Left ventricle myocardium inferior (tissue), 1 donor: ENCODE measurements at regions not wholly inside any gene's neighbourhood (a gene's known extent, or its start where the extent isn't known, plus 50 kb on each side); places are given as distances from the start of the nearest gene placed in this dataset.

Experiments
- DNase-seq: peaks from one replicate; pipeline ENCODE4 v3.0.0-alpha.2; 2020
- H3K27ac ChIP-seq: fragments of 200-600 bp; replicated peaks from 2 replicates; pipeline ENCODE4 v1.8.0; 2021
- H3K27me3 ChIP-seq: fragments of 200-600 bp; 2 replicates; pipeline ENCODE4 v1.8.0; 2021; ENCODE audit warnings: low read depth
- H3K36me3 ChIP-seq: fragments of 200-600 bp; 2 replicates; pipeline ENCODE4 v1.8.0; 2021
- H3K4me1 ChIP-seq: fragments of 200-600 bp; 2 replicates; pipeline ENCODE4 v1.8.0; 2021
- H3K4me3 ChIP-seq: fragments of 200-600 bp; 2 replicates; pipeline ENCODE4 v1.8.0; 2021; ENCODE audit warnings: mild to moderate bottlenecking, moderate library complexity
- H3K9me3 ChIP-seq: fragments of 200-600 bp; replicated peaks from 2 replicates; pipeline ENCODE4 v1.8.0; 2021
- CTCF ChIP-seq: fragments of 200-600 bp; IDR thresholded peaks from 2 replicates; pipeline ENCODE4 v1.8.0; 2021; ENCODE audit warnings: antibody characterized with exemption, mild to moderate bottlenecking, borderline replicate concordance
- intact Hi-C: fragments of 100-400 bp; cut with micrococcal nuclease; formaldehyde crosslinking; loops from one replicate; pipeline ENCODE4 v1.11.0; 2022
- donor health status: DM: no; HTN: yes; CAD: no; lungs with severe emphysema.

GRCh38 chr1:224802617-224803016, 126.9 kb upstream of the DNAH14 start:
- H3K9me3 ChIP-seq, result no peaks in the 10 kb centered on the region
- intact Hi-C loops, result no loop called here
- no peak for TF ChIP-seq CTCF

GRCh38 chr1:224804220-224804619, 125.3 kb upstream of the DNAH14 start:
- no peak for TF ChIP-seq CTCF
- H3K27me3 ChIP-seq, result peaks cover 4% of the 10 kb centered on the region
- no peak overlapping the region for H3K27ac ChIP-seq
- intact Hi-C loops, result no loop called here
- no peaks in the 10 kb centered on the region for H3K36me3 ChIP-seq
- H3K4me3 ChIP-seq, result no peak overlapping the region
- DNase-seq, result no peak
- H3K9me3 ChIP-seq, result no peaks in the 10 kb centered on the region
- H3K4me1 ChIP-seq, result no peaks in the 10 kb centered on the region

More at GRCh38 chr1:224802617-224803016, 126.9 kb upstream of the DNAH14 start:
- H3K27ac ChIP-seq, result no peak overlapping the region
- no peaks in the 10 kb centered on the region for H3K4me1 ChIP-seq
- H3K36me3 ChIP-seq, result no peaks in the 10 kb centered on the region
- no peak for DNase-seq
- peaks cover 4% of the 10 kb centered on the region for H3K27me3 ChIP-seq
- H3K4me3 ChIP-seq, result no peak overlapping the region

GRCh38 chr1:224805889-224806288, 123.6 kb upstream of the DNAH14 start:
- no peak overlapping the region for H3K27ac ChIP-seq
- no peaks in the 10 kb centered on the region for H3K36me3 ChIP-seq
- no peak for TF ChIP-seq CTCF
- DNase-seq, result no peak
- no peaks in the 10 kb centered on the region for H3K4me1 ChIP-seq
- peaks cover 3% of the 10 kb centered on the region for H3K9me3 ChIP-seq
- H3K4me3 ChIP-seq, result no peak overlapping the region
- intact Hi-C loops, result no loop called here
- peaks cover 4% of the 10 kb centered on the region for H3K27me3 ChIP-seq

GRCh38 chr1:224809137-224809536, 120.3 kb upstream of the DNAH14 start:
- TF ChIP-seq CTCF, result no peak
- Histone ChIP-seq H3K4me3 (no peak overlapping the region), H3K36me3 (no peaks in the 10 kb centered on the region), H3K9me3 (peaks cover 17% of the 10 kb centered on the region), H3K27me3 (no peaks in the 10 kb centered on the region), H3K4me1 (no peaks in the 10 kb centered on the region), H3K27ac (no peak overlapping the region)
- intact Hi-C loops, result no loop called here
- DNase-seq, result no peak

- no peak overlapping the region for H3K27ac ChIP-seq
- no peak for TF ChIP-seq CTCF
- H3K27me3 ChIP-seq, result no peaks in the 10 kb centered on the region
- DNase-seq, result no peak
- H3K4me3 ChIP-seq, result no peak overlapping the region
- peaks cover 17% of the 10 kb centered on the region for H3K9me3 ChIP-seq
- intact Hi-C loops, result no loop called here
- H3K36me3 ChIP-seq, result no peaks in the 10 kb centered on the region
- H3K4me1 ChIP-seq, result no peaks in the 10 kb centered on the region
Measured at GRCh38 chr1:224809613-224810012, 119.9 kb upstream of the DNAH14 start.

- no peak for DNase-seq
- Histone ChIP-seq H3K4me3 (no peak overlapping the region), H3K27ac (no peak overlapping the region), H3K4me1 (no peaks in the 10 kb centered on the region), H3K36me3 (no peaks in the 10 kb centered on the region), H3K27me3 (peaks cover 5% of the 10 kb centered on the region), H3K9me3 (peaks cover 21% of the 10 kb centered on the region)
- intact Hi-C loops, result no loop called here
- TF ChIP-seq CTCF, result no peak
Measured at GRCh38 chr1:224811564-224811963, 117.9 kb upstream of the DNAH14 start.
